Activated CD4-positive, alpha-beta T cell treated with anti-CD3 and anti-CD28 coated beads, Interleukin-2, amount 50 U/mL, for 48 hours (primary cell): ENCODE measurements at regions not wholly inside any gene's neighbourhood (a gene's known extent, or its start where the extent isn't known, plus 50 kb on each side); places are given as distances from the start of the nearest gene placed in this dataset.

Experiments used
- DNase-seq, 2 experiments: peaks; one replicate each; pipeline ENCODE4 v3.0.0-alpha.2; 2020

DNA sequence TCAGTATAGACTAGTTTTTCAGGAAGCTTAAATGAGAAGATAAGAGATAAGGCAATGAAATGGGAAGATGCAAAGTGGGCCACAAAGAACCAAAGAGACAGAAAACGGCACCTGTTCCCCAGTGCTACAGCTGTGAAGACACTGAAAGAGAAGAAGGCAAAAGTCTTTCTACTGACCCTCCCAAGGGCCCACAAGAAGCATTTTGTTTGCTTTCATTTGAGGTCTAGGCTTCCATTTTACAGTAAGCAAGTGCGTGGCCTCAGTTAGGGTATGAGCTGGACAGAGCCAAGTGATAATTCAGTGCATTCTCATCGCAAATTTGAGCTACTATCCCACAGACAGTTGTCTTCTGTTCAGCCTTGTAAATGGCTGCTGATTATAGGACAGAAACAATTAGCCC lies 53.4 kb upstream of the STK17B start:
- no peak for DNase-seq

DNA sequence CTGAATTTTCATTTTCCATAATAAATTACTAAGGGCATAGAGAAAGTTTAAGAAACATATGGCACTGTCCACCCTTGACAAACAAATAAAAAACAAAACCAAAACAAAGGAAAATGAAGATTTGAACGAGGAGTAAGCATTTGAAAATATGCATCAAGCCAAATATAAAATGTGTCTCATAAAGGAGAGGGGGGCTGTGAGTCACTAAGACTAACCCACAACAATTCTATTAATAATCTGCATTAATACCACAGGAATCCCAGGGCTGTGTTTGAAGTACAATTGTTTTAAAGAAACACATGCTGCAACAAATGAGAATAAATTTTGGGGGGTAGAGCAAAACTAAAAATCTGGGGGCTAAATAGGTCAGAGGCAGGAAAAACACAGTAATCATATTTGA lies 53.8 kb upstream of the STK17B start:
- no peak for DNase-seq

- no peak for DNase-seq
Measured at GRCh38 chr2:196226058-196226706, 54.8 kb upstream of the STK17B start.

DNA sequence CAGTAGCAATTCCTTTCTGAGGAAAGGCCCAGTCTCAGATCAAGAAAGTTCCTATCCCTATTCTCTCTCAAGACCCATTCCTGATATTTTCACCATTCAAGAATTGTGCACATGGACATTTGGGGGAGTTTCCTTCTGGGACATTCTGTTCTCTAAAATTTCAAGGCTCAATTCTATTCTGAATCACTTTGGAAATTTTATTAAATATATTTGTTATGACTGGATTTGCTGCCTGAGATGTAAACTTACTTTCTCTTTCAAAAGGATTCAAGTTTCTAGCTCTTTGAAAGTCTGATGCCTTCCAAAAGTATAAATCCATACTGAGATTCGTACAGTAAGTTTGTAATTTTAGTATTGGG lies 55.3 kb upstream of the STK17B start:
- DNase-seq: no peak

GRCh38 chr2:196229013-196229412 lies 57.6 kb upstream of the STK17B start:
- DNase-seq: no peak

DNA sequence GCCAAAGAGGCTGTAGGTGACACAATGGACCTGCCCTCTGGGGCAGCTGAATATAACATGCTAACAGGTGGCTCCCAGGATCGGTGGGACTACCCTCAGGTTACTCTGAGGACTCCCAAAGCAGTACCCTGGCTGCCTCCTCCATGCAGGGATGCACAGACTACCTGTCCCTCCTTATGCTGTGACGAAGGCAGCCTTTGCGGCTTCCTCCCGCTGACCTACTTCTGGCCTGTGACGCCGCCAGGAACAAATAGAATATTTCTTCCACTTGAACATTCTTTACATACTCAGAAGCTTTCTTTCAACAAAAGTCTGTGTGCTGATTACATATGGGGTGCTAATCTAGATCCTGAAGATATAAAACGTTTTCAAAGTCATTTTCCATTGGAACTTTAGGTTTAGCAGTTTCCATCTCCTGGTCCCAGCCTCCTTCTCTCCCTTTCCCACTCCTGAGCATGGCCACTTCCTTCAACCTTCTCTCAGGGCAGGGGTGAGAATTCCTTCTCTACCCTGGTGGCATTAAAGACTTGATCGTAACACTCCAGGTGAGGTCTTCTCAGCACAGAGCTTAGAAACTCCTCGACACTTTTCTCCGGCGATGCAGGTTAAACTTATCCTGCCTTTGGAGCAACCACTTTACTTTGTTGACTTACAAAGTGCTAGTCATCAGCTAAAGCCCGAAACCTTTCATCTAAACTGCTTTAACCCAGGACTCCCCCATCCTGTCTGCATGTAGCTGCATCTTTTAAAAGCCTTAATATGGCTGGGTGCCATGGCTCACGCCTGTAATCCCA lies 58.9 kb upstream of the STK17B start:
- DNase-seq: peak; percentile 51 to 60

- DNase-seq: no peak
Measured at GRCh38 chr2:196233021-196233804, 61.8 kb upstream of the STK17B start.

DNA sequence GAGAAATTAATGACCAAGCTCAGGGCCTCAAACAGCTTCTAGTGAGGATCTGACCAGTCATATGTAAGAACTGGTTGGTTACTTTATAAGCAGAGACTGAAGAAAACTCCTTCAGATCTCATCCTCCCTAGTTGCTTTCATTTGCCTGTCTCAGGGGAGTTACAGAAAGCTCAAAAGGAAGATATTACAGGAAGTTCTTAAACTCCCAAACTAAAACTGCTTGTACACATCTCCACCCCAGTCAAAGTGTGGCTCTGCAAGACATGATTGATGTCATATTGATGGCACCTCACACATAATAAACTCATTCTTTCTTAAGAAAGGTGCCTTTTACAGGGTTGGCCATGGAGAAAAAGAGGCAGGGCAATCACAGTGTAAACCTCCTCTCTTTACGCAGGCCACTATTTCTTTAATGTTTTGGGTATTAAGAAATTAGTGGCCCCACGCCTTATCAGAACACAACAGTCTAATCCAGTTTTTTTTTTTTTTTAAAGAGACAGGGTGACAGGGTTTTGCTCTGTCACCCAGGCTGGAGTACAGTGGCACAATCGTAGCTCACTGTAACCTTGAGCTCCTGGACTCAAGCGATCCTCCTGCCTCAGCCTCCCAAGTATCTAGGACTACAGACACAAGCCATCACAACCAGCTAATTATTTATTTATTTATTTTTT lies 62.6 kb upstream of the STK17B start:
- DNase-seq: no peak

- DNase-seq: peak; percentile 62 to 78
Measured at GRCh38 chr2:196234672-196235071, 63.3 kb upstream of the STK17B start.

GRCh38 chr2:196238836-196239380 lies 67.5 kb upstream of the STK17B start:
- no peak for DNase-seq

DNA sequence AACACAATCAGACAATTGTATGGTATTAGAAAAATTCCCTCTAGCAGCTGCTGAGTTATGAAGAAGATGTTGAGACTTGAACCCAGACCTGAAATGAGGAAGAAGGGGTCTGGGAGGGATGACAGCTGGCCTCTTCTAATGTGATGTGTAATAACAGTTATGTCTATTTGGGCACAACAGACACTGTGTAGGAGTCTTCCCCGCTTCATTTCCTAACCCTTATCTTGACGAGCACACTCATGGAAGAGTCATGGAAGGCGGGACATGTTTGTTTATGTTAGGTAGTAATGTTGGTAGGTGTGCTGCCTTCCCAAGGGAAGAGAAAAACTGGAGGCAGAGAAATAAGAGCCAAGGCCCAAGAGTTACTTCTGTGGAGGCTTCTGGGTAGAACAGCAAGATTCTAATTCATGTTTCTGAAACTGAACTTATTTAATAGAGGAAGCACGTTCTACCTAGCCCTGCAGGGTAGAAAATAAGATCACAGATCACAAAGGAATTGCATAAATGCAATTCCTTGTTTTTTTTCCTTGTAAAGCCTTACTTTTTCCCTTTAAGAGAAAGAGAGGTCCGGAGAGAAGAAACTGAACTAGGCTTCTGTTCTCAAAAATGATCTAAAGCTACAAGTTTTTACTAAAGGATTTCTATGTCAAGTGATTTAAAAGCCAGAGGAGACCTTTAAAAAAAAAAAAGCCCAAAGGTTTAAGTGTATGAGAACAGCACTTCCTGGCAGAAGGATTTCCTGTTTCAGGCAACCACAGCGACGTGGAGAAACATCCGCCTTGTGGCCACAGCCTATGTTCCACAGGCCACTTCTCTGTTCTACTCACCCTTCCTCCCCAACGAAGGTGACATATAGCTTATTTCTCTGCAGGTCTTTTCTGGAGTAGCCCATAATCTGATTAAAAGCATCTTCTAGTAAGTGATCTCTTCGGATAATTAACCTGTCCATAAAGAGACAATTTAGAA lies 68.5 kb upstream of the STK17B start:
- DNase-seq: peak; percentile 76 to 82

DNA sequence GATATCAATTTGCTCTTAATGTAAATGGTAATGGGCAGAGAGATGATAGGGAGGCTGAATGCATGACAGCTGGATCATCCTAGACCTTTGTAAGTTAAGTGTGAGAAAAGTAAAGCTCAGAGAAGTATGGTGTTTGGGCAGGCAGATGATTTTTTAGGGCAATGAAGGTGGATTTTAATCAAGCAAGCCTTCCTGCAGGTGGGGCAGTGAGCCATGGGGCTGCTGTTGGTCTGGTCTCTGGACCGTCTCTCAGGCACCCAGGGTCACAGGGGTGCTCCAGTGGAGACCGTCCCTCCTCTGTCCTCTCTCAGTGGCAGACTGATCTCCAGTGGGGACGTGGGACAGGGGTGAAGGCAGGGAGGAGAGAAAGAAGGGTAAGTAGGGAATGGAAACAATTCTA lies 69.8 kb upstream of the STK17B start:
- no peak for DNase-seq

- DNase-seq: no peak
Measured at GRCh38 chr2:196242131-196242620, 70.8 kb upstream of the STK17B start.

DNA sequence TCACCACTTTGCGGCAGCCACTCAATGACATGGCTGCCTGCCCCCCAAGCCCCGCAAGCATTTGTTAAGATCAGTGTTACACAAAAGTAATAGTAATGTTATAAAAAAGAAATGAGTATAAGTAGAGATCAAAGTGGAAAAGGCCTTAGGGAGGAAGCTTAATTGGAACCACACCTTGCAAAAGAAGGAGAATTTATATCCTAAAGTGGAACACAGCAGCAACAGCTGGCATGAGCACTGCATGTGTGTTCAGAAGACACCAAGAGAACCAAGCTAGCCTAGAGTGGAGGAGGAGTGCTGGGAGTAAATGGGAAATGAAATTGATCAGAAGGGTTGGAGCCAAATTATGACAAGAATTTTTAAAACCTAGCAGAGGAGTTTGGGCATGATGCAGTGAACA lies 73.1 kb upstream of the STK17B start:
- no peak for DNase-seq

- no peak for DNase-seq
Measured at GRCh38 chr2:196244966-196245365, 73.6 kb upstream of the STK17B start.

GRCh38 chr2:196245378-196246140 lies 74.2 kb upstream of the STK17B start:
- DNase-seq: no peak

DNA sequence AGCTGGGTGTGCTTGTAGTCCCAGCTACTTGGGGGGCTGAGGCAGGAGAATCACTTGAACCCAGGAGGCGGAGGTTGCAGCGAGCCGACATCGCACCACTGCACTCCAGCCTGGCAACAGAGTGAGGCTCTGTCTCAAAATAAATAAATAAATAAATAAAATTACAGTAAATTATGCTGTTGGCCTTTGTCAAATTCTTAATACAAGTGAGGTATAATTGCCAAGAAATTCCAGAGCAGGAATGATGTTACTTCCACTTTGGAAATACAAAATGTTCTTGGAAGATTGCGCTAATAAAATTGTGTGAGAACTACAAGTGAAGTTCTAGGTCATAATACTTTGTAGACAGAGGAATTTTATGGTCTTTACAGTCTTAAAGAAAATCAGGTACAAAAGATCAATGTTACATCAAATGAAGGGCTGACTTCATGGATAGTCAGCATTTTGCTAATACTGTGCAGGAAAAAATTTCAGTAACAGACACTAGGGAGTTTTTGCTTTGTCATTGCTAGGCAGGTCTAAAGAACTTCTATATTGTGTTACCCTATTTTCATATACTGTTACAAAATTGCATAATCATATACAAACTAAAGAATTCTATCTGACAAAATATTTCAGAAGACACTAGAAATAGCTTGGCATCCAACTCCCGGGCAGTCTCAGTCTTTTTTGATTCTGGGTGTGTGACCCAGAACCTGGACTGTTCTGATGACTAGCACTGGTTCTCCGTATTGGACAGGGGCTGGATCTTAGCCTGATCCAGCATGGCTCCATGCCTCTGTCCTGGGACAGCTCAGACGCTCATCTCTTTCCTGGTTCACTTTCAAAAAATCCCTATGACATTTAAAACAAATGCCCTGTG lies 76.0 kb upstream of the STK17B start:
- no peak for DNase-seq

- no peak for DNase-seq
Measured at GRCh38 chr2:196247976-196248280, 76.5 kb upstream of the STK17B start.

GRCh38 chr2:196248467-196249094 lies 77.2 kb upstream of the STK17B start:
- DNase-seq: no peak

DNA sequence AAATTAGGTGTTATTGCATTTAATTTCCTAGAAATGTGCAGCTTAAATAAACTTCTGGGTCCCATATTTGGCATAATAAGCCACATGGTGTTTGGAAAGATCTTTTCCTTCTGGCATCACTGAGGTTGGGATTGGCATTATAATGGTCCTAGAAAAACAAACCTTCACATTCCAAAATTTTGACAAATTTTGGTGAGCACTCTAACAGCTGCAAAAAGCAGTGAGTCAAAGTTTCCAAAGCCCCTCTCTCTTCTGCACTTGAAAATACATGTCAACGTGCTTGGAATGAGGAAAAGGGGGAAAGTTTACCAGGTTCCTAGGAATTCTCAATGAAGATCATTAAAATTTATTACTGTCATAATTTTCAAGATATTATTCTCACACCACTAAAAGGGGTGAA lies 77.8 kb upstream of the STK17B start:
- no peak for DNase-seq
